DND-41 (cell line): ENCODE measurements at regions not wholly inside any gene's neighbourhood (a gene's known extent, or its start where the extent isn't known, plus 50 kb on each side); places are given as distances from the start of the nearest gene placed in this dataset.

ENCODE experiments used
- CTCF ChIP-seq: IDR thresholded peaks from 2 replicates; pipeline ENCODE4 v1.5.1; 2012; ENCODE audit warnings: borderline replicate concordance, low read length, moderate library complexity, mild to moderate bottlenecking; ENCODE audit not compliant: poor library complexity, severe bottlenecking; ENCODE audit errors: extremely low read depth
- EZH2 ChIP-seq: IDR thresholded peaks from 3 replicates; pipeline ENCODE4 v1.6.1; 2012; ENCODE audit warnings: borderline replicate concordance, low read depth, mild to moderate bottlenecking, moderate library complexity, low read length, inconsistent platforms; ENCODE audit not compliant: severe bottlenecking

- TF ChIP-seq CTCF (no peak), EZH2 (no peak)
Measured at GRCh38 chr13:106998664-106999063, 430.7 kb upstream of the ARGLU1 start.
